PC-3 (cell line): ENCODE measurements at regions not wholly inside any gene's neighbourhood (a gene's known extent, or its start where the extent isn't known, plus 50 kb on each side); places are given as distances from the start of the nearest gene placed in this dataset.

Experiments used
- CTCF ChIP-seq: fragments of 300-600 bp; sonication (generic); conservative IDR thresholded peaks from 2 replicates; pipeline ENCODE4 v1.5.1; 2017; ENCODE audit warnings: antibody characterized with exemption, low read depth, mild to moderate bottlenecking, low read length
- EZH2 ChIP-seq: fragments of 300-600 bp; sonication (generic); IDR thresholded peaks from one replicate; pipeline ENCODE4 v1.6.1; 2017; ENCODE audit warnings: antibody characterized with exemption, mild to moderate bottlenecking, low read length; ENCODE audit not compliant: unreplicated experiment
- EZH2phosphoT487 ChIP-seq: fragments of 300-600 bp; sonication (generic); IDR thresholded peaks from 2 replicates; pipeline ENCODE4 v1.6.1; 2018; ENCODE audit warnings: mild to moderate bottlenecking, antibody characterized with exemption, low read length, borderline replicate concordance

- TF ChIP-seq CTCF = no peak
- TF ChIP-seq EZH2 = no peak
- no peak for TF ChIP-seq EZH2phosphoT487
These were observed 68.2 kb upstream of the AMPD3 start for GRCh38 chr11:10386861-10387205.
